HCT116 (cell line): ENCODE measurements at regions not wholly inside any gene's neighbourhood (a gene's known extent, or its start where the extent isn't known, plus 50 kb on each side); places are given as distances from the start of the nearest gene placed in this dataset.
"Not testable (repeated sequence)": the region's sequence is repeated elsewhere in the genome, so short reads cannot be mapped to it uniquely, and the experiment has no call there.

Experiments
- ATAC-seq: fragments of 200-7000 bp; cut with Tn5 transposase; 2 replicates; pipeline ENCODE4 v1.9.1; 2020; ENCODE audit warnings: mild to moderate bottlenecking, moderate library complexity
- BruUV-seq: library from RNA; stranded (reverse); fragments of 400-500 nt; replicated peaks from 2 replicates; lab custom pipeline; 2021; lab: Mats Ljungman, UMichigan
- CTCF ChIA-PET: fragments of 300-600 bp; sonication (Branson Sonifier 250); formaldehyde crosslinking; loops from one replicate; lab custom pipeline; 2021; ENCODE audit warnings: antibody characterized with exemption; lab: Charles Lee
- POLR2A ChIA-PET: fragments of 300-600, 350-600 bp; sonication (Branson Sonifier 250); formaldehyde crosslinking; loops from one replicate; lab custom pipeline; 2021; ENCODE audit warnings: antibody characterized with exemption; lab: Charles Lee
- RAD21 ChIA-PET, 2 experiments: fragments of 300-600 bp; sonication (Branson Sonifier 250); formaldehyde crosslinking; loops; one replicate each; lab custom pipeline; 2023; ENCODE audit warnings: low total read pairs in 2 of 2; ENCODE audit not compliant: uncharacterized antibody in 2 of 2, unreplicated experiment in 2 of 2, low non-redundant PET in 1 of 2; lab: Charles Lee
- DNase-seq: peaks from one replicate; pipeline ENCODE4 v3.0.0-alpha.2; 2010; ENCODE audit warnings: low read depth, low spot score
- H2AFZ ChIP-seq: fragments of 200-600 bp; shearing (Covaris generic), sonication (generic); 2 replicates; pipeline ENCODE4 v1.6.1; 2017; ENCODE audit warnings: low read depth, mixed run types, mixed read lengths, antibody characterized with exemption, low read length; ENCODE audit not compliant: poor library complexity, severe bottlenecking
- H3K27ac ChIP-seq: 2 replicates; pipeline ENCODE4 v1.5.1; 2012; ENCODE audit warnings: low read depth, low read length
- H3K27me3 ChIP-seq: fragments of 200-600 bp; sonication (generic); 2 replicates; pipeline ENCODE4 v1.6.1; 2016; ENCODE audit warnings: mixed run types, low read length, mixed read lengths; ENCODE audit not compliant: insufficient read depth
- H3K36me3 ChIP-seq, 2 experiments: fragments of 200-500 bp in 1 of 2; fragments of 200-600 bp in 1 of 2; sonication (Bioruptor generic) in 1 of 2; sonication (generic) in 1 of 2; 2 replicates each; pipeline versions ENCODE4 v1.5.1 to v1.6.1; 2014 to 2016; ENCODE audit warnings: low read length in 2 of 2, inconsistent platforms in 1 of 2, mixed read lengths in 1 of 2, mixed run types in 1 of 2; ENCODE audit not compliant: insufficient read depth in 2 of 2, control insufficient read depth in 1 of 2
- H3K4me1 ChIP-seq, 2 experiments: fragments of 200-600 bp in 1 of 2; sonication (generic) in 1 of 2; 2 replicates each; pipeline versions ENCODE4 v1.5.1 to v1.6.1; 2012 to 2017; ENCODE audit warnings: low read length in 2 of 2, inconsistent platforms in 1 of 2, mild to moderate bottlenecking in 1 of 2, mixed read lengths in 1 of 2, mixed run types in 1 of 2, moderate library complexity in 1 of 2; ENCODE audit not compliant: insufficient read depth in 2 of 2, control insufficient read depth in 1 of 2
- H3K4me2 ChIP-seq: fragments of 200-600 bp; sonication (generic); 2 replicates; pipeline ENCODE4 v1.6.1; 2017; ENCODE audit warnings: mixed run types, low read length, mixed read lengths
- H3K4me3 ChIP-seq, 2 experiments: fragments of 200-600 bp in 1 of 2; sonication (generic) in 1 of 2; replicated peaks in 1 of 2; 2 replicates each; pipeline ENCODE4 v1.5.1; 2011 to 2016; ENCODE audit warnings: low read length in 2 of 2, control low read depth in 1 of 2, low read depth in 1 of 2, mild to moderate bottlenecking in 1 of 2, mixed read lengths in 1 of 2, mixed run types in 1 of 2
- H3K79me2 ChIP-seq: fragments of 200-600 bp; sonication (generic); 2 replicates; pipeline ENCODE4 v1.6.1; 2017; ENCODE audit warnings: mild to moderate bottlenecking, mixed run types, low read length, moderate library complexity, mixed read lengths; ENCODE audit not compliant: insufficient read depth
- H3K9ac ChIP-seq: fragments of 200-600 bp; sonication (generic); 2 replicates; pipeline ENCODE4 v1.6.1; 2016; ENCODE audit warnings: low read length, mixed read lengths
- H3K9me2 ChIP-seq: fragments of 200-600 bp; sonication (generic), shearing (Covaris generic); 2 replicates; pipeline ENCODE4 v1.6.1; 2017; ENCODE audit warnings: mixed run types, mild to moderate bottlenecking, moderate library complexity; ENCODE audit not compliant: insufficient read depth
- H3K9me3 ChIP-seq, 2 experiments: fragments of 200-500 bp in 1 of 2; fragments of 200-600 bp in 1 of 2; sonication (Bioruptor generic) in 1 of 2; sonication (generic) in 1 of 2; 2 replicates each; pipeline ENCODE4 v1.6.1; 2014 to 2017; ENCODE audit warnings: low read length in 2 of 2, mixed read lengths in 2 of 2, inconsistent platforms in 1 of 2, low read depth in 1 of 2, mild to moderate bottlenecking in 1 of 2, mixed run types in 1 of 2, moderate library complexity in 1 of 2; ENCODE audit not compliant: control insufficient read depth in 1 of 2, insufficient read depth in 1 of 2
- H4K20me1 ChIP-seq: fragments of 200-600 bp; sonication (generic), shearing (Covaris generic); 2 replicates; pipeline ENCODE4 v1.6.1; 2017; ENCODE audit warnings: mixed run types, mild to moderate bottlenecking, moderate library complexity; ENCODE audit not compliant: insufficient read depth
- EGR1 ChIP-seq: IDR thresholded peaks from 2 replicates; pipeline ENCODE4 v1.6.1; 2012; ENCODE audit warnings: low read depth
- ELF1 ChIP-seq: IDR thresholded peaks from 2 replicates; pipeline ENCODE4 v1.6.1; 2012; ENCODE audit warnings: low read depth, borderline replicate concordance
- EZH2 ChIP-seq: fragments of 200-600 bp; sonication (generic); IDR thresholded peaks from 2 replicates; pipeline ENCODE4 v1.6.1; 2017; ENCODE audit warnings: antibody characterized with exemption, mixed run types
- EZH2phosphoT487 ChIP-seq: fragments of 200-600 bp; IDR thresholded peaks from 2 replicates; pipeline ENCODE4 v1.6.1; 2018; ENCODE audit warnings: antibody characterized with exemption, borderline replicate concordance
- FOSL1 ChIP-seq: IDR thresholded peaks from 2 replicates; pipeline ENCODE4 v1.6.1; 2012; ENCODE audit warnings: low read depth
- SP1 ChIP-seq: IDR thresholded peaks from 2 replicates; pipeline ENCODE4 v1.6.1; 2012; ENCODE audit warnings: low read depth
- SRF ChIP-seq: IDR thresholded peaks from 2 replicates; pipeline ENCODE4 v1.6.1; 2012; ENCODE audit warnings: low read depth
- intact Hi-C: fragments of 100-400 bp; cut with micrococcal nuclease; formaldehyde crosslinking; loops from 2 replicates; pipeline ENCODE4 v1.10.0; 2022
- TF ChIP-seq, protein P1 (sequence below), 3 experiments: fragments of 200-600 bp in 1 of 3; sonication (generic) in 1 of 3; IDR thresholded peaks in 2 of 3; conservative IDR thresholded peaks in 1 of 3; 2 replicates each; pipeline ENCODE4 v1.5.1; 2012 to 2017; ENCODE audit warnings: low read depth in 2 of 3, low read length in 2 of 3, antibody characterized with exemption in 1 of 3, borderline replicate concordance in 1 of 3, control low read depth in 1 of 3, mild to moderate bottlenecking in 1 of 3, mixed read lengths in 1 of 3, mixed run types in 1 of 3, moderate library complexity in 1 of 3; ENCODE audit not compliant: insufficient read depth in 1 of 3
- TF ChIP-seq, protein P2 (sequence below): IDR thresholded peaks from 2 replicates; pipeline ENCODE4 v1.6.1; 2012; ENCODE audit warnings: low read depth
- TF ChIP-seq, protein P3 (sequence below): IDR thresholded peaks from 2 replicates; pipeline ENCODE4 v1.6.1; 2012

DNA sequence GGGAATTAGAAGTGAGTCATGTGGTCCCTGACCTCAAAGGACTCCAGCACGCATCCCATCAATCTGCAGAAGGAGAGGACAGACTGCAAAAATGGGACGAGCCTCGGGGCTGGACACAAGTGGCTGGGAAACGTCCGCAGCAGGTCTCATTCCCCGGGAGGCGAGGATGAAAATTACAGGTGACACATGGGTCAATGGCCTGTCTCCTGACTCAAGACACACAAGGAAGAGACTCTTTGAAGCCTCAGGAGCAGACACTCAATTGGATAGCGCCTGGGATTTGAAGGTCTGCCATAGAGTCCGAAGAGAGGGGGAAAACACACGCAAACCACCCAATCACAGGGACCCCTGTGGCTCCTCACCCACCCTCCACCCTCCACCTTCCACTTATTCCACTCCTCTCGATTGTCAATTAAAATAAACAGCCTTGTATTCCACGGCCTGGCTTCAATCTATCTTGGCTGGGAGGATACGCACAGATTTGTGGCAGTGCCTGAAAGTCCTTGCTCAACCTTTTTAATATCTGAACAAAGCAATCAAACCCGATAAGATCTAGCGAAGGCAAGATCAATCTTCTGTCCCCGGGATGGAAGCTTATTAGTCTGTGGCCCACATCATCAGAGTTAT lies 101.8 kb upstream of the CADM1 start (continued):
- TF ChIP-seq, protein P1, sequence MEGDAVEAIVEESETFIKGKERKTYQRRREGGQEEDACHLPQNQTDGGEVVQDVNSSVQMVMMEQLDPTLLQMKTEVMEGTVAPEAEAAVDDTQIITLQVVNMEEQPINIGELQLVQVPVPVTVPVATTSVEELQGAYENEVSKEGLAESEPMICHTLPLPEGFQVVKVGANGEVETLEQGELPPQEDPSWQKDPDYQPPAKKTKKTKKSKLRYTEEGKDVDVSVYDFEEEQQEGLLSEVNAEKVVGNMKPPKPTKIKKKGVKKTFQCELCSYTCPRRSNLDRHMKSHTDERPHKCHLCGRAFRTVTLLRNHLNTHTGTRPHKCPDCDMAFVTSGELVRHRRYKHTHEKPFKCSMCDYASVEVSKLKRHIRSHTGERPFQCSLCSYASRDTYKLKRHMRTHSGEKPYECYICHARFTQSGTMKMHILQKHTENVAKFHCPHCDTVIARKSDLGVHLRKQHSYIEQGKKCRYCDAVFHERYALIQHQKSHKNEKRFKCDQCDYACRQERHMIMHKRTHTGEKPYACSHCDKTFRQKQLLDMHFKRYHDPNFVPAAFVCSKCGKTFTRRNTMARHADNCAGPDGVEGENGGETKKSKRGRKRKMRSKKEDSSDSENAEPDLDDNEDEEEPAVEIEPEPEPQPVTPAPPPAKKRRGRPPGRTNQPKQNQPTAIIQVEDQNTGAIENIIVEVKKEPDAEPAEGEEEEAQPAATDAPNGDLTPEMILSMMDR (IDR thresholded peaks at IDR 0.05 in 2 of 3, conservative IDR thresholded peaks at IDR 0.05 in 1 of 3; ENCODE audit: borderline replicate concordance in 1 of 3, insufficient read depth in 1 of 3, low read depth in 2 of 3, low read length in 2 of 3): no peak
- TF ChIP-seq, all 23 proteins: peak for 0

DNA sequence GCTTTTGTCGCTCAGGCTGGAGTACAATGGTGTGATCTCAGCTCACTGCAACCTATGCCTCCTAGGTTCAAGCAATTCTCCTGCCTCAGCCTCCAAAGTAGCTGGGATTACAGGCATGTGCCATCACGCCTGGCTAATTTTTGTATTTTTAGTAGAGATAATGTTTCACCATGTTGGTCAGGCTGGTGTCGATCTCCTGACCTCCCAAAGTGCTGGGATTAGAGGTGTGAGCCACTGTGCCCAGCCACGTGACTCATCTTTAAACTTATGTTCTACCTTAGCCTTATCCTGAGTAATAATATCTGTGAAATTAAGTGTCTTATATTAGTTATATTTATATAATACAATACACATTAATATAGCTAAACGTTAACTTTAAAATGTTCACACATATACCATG lies 101.2 kb upstream of the CADM1 start:
- H3K9ac ChIP-seq, intact Hi-C loops, POLR2A ChIA-PET, H3K79me2 ChIP-seq, ATAC-seq, BruUV-seq, RAD21 ChIA-PET, H3K36me3 ChIP-seq, H3K4me1 ChIP-seq, DNase-seq, H4K20me1 ChIP-seq, H2AFZ ChIP-seq, H3K4me2 ChIP-seq, H3K4me3 ChIP-seq, H3K9me2 ChIP-seq, CTCF ChIA-PET, H3K27ac ChIP-seq, H3K27me3 ChIP-seq: not testable (repeated sequence)
- H3K9me3 ChIP-seq: peaks cover 0 to 10% of the 10 kb centered on the region in 2 experiments; a peak in 1 of 4 replicates

DNA sequence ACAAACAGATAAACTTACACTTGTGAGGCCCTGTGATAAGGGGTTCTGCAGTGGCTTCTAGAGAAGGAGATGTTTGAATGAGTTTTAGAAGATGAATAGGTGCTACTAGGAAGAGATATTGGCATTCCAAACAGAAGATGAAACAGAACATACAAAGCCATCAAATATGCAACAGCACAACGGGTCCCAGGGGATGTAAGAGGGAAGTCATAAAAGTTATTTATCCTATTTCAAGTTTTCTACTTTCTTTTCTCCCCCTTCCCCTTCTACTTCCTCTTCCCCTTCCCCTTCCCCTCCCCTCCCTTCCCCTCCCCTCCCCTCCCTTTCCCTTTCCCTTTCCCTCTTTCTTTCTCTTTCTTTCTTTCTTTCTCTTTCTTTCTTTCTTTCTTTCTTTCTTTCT lies 94.9 kb upstream of the CADM1 start:
- intact Hi-C loops: no loop called here
- Histone ChIP-seq H3K9me3 (peaks cover 3 to 7% of the 10 kb centered on the region in 2 experiments; a peak in 2 of 4 replicates), H3K27ac (no peak overlapping the region), H3K79me2 (no peaks in the 10 kb centered on the region), H3K36me3 (no peaks in the 10 kb centered on the region), H3K9ac (no peak overlapping the region), H3K27me3 (no peaks in the 10 kb centered on the region), H3K4me2 (no peak overlapping the region), H2AFZ (no peak overlapping the region), H3K4me1 (no peaks in the 10 kb centered on the region), H4K20me1 (no peaks in the 10 kb centered on the region), H3K9me2 (no peaks in the 10 kb centered on the region), H3K4me3 (no peak overlapping the region)
- POLR2A ChIA-PET: no interaction called here
- CTCF ChIA-PET: no interaction called here
- no peak for ATAC-seq
- RAD21 ChIA-PET: no interaction called here
- BruUV-seq: no TSS peak
- TF ChIP-seq EZH2 (no peak), ELF1 (no peak), EGR1 (no peak), FOSL1 (no peak), EZH2phosphoT487 (no peak), SP1 (no peak), SRF (no peak)
- TF ChIP-seq, protein P2, sequence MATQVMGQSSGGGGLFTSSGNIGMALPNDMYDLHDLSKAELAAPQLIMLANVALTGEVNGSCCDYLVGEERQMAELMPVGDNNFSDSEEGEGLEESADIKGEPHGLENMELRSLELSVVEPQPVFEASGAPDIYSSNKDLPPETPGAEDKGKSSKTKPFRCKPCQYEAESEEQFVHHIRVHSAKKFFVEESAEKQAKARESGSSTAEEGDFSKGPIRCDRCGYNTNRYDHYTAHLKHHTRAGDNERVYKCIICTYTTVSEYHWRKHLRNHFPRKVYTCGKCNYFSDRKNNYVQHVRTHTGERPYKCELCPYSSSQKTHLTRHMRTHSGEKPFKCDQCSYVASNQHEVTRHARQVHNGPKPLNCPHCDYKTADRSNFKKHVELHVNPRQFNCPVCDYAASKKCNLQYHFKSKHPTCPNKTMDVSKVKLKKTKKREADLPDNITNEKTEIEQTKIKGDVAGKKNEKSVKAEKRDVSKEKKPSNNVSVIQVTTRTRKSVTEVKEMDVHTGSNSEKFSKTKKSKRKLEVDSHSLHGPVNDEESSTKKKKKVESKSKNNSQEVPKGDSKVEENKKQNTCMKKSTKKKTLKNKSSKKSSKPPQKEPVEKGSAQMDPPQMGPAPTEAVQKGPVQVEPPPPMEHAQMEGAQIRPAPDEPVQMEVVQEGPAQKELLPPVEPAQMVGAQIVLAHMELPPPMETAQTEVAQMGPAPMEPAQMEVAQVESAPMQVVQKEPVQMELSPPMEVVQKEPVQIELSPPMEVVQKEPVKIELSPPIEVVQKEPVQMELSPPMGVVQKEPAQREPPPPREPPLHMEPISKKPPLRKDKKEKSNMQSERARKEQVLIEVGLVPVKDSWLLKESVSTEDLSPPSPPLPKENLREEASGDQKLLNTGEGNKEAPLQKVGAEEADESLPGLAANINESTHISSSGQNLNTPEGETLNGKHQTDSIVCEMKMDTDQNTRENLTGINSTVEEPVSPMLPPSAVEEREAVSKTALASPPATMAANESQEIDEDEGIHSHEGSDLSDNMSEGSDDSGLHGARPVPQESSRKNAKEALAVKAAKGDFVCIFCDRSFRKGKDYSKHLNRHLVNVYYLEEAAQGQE: no peak
- TF ChIP-seq, protein P3, sequence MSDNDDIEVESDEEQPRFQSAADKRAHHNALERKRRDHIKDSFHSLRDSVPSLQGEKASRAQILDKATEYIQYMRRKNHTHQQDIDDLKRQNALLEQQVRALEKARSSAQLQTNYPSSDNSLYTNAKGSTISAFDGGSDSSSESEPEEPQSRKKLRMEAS: no peak
- DNase-seq: no peak
